ENCODE measurements at regions not wholly inside any gene's neighbourhood (a gene's known extent, or its start where the extent isn't known, plus 50 kb on each side); places are given as distances from the start of the nearest gene placed in this dataset.

DNA sequence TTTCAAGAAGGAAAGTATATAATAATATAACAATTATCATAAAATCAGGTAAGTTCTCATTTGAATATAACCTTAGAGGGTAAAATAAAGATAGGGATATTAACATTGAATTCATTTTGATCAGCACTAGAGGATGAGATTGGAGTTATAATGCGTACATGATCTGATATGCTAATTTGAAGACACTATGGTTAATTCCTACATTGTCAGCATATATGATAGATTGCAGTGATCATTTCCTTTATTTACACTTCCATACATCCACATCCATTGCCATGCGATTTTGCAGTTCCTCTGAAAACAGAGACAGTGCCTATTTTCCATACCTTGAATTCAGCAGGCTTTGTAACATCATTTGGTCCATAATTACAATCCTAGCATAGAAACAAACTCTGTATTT, 519.2 kb downstream of the CCDC85A start:
- H3K4me2 ChIP-seq (ENCODE audit: low read depth, low read length, poor library complexity, severe bottlenecking) = no peak overlapping the region
- H4K20me1 ChIP-seq (ENCODE audit: insufficient read depth, low read depth, low read length) = no peaks in the 10 kb centered on the region
- H3K4me3 ChIP-seq (ENCODE audit: low read length) = no peak overlapping the region
- no peaks in the 10 kb centered on the region for H3K9me2 ChIP-seq (replicated peaks; ENCODE audit: insufficient read depth, low read length)
- DNase-seq = no peak
- no peak overlapping the region for H3K27ac ChIP-seq (ENCODE audit: low read length)
- no peaks in the 10 kb centered on the region for H3K9me3 ChIP-seq (ENCODE audit: low read length)
- no peaks in the 10 kb centered on the region for H3K4me1 ChIP-seq (ENCODE audit: low read length)
- no peaks in the 10 kb centered on the region for H3K36me3 ChIP-seq (ENCODE audit: insufficient read depth, low read length)
- H3K27me3 ChIP-seq (ENCODE audit: low read length) = no peaks in the 10 kb centered on the region
- H2AFZ ChIP-seq (ENCODE audit: low read length) = no peak overlapping the region
- no peak overlapping the region for H3K9ac ChIP-seq (ENCODE audit: low read length)
- H3K79me2 ChIP-seq (ENCODE audit: low read length) = no peaks in the 10 kb centered on the region

GRCh38 chr2:56705713-56706112, 521.9 kb downstream of the CCDC85A start:
- Histone ChIP-seq H3K4me1 (ENCODE audit: low read length) (no peaks in the 10 kb centered on the region), H3K9ac (ENCODE audit: low read length) (no peak overlapping the region), H3K9me2 (replicated peaks; ENCODE audit: insufficient read depth, low read length) (no peaks in the 10 kb centered on the region), H3K36me3 (ENCODE audit: insufficient read depth, low read length) (no peaks in the 10 kb centered on the region), H3K27ac (ENCODE audit: low read length) (no peak overlapping the region), H3K4me3 (ENCODE audit: low read length) (no peak overlapping the region), H2AFZ (ENCODE audit: low read length) (no peak overlapping the region), H3K9me3 (ENCODE audit: low read length) (no peaks in the 10 kb centered on the region), H3K27me3 (ENCODE audit: low read length) (no peaks in the 10 kb centered on the region), H3K4me2 (ENCODE audit: low read depth, low read length, poor library complexity, severe bottlenecking) (no peak overlapping the region), H4K20me1 (ENCODE audit: insufficient read depth, low read depth, low read length) (no peaks in the 10 kb centered on the region), H3K79me2 (ENCODE audit: low read length) (no peaks in the 10 kb centered on the region)
- no peak for DNase-seq

GRCh38 chr2:56707218-56707617, 523.4 kb downstream of the CCDC85A start:
- Histone ChIP-seq H4K20me1 (ENCODE audit: insufficient read depth, low read depth, low read length) (no peaks in the 10 kb centered on the region), H3K4me3 (ENCODE audit: low read length) (no peak overlapping the region), H3K79me2 (ENCODE audit: low read length) (no peaks in the 10 kb centered on the region), H3K27me3 (ENCODE audit: low read length) (no peaks in the 10 kb centered on the region), H3K36me3 (ENCODE audit: insufficient read depth, low read length) (no peaks in the 10 kb centered on the region), H3K27ac (ENCODE audit: low read length) (no peak overlapping the region), H3K9me3 (ENCODE audit: low read length) (no peaks in the 10 kb centered on the region), H3K4me2 (ENCODE audit: low read depth, low read length, poor library complexity, severe bottlenecking) (no peak overlapping the region), H3K9me2 (replicated peaks; ENCODE audit: insufficient read depth, low read length) (no peaks in the 10 kb centered on the region), H3K4me1 (ENCODE audit: low read length) (no peaks in the 10 kb centered on the region), H2AFZ (ENCODE audit: low read length) (no peak overlapping the region), H3K9ac (ENCODE audit: low read length) (no peak overlapping the region)
- no peak for DNase-seq

DNA sequence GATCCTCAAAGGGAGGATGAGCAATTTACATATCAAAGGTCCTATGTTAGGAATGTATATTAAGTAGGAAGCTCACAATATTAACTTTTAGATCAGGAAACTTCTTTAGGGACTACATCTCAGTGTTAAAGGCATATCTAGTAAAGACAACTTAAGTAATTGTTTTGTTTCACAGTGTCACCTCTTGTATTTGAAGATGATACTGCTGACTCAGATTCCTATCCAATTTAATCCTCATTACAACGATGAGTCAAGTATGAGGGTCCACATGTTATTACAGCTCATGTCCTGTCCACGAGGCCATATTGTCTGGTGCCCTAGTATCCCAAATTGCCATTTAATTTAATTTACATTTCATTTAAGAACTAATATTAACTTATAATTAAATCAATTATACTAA, 523.9 kb downstream of the CCDC85A start:
- H3K4me2 ChIP-seq (ENCODE audit: low read depth, low read length, poor library complexity, severe bottlenecking) = no peak overlapping the region
- no peak overlapping the region for H3K4me3 ChIP-seq (ENCODE audit: low read length)
- no peaks in the 10 kb centered on the region for H4K20me1 ChIP-seq (ENCODE audit: insufficient read depth, low read depth, low read length)
- H3K9me2 ChIP-seq (replicated peaks; ENCODE audit: insufficient read depth, low read length) = no peaks in the 10 kb centered on the region
- H2AFZ ChIP-seq (ENCODE audit: low read length) = no peak overlapping the region
- no peaks in the 10 kb centered on the region for H3K36me3 ChIP-seq (ENCODE audit: insufficient read depth, low read length)
- no peak for DNase-seq
- no peaks in the 10 kb centered on the region for H3K79me2 ChIP-seq (ENCODE audit: low read length)
- H3K9me3 ChIP-seq (ENCODE audit: low read length) = no peaks in the 10 kb centered on the region
- H3K27ac ChIP-seq (ENCODE audit: low read length) = no peak overlapping the region
- H3K4me1 ChIP-seq (ENCODE audit: low read length) = no peaks in the 10 kb centered on the region
- H3K9ac ChIP-seq (ENCODE audit: low read length) = no peak overlapping the region
- H3K27me3 ChIP-seq (ENCODE audit: low read length) = no peaks in the 10 kb centered on the region

- H3K4me2 ChIP-seq (ENCODE audit: low read depth, low read length, poor library complexity, severe bottlenecking) = no peak overlapping the region
- no peaks in the 10 kb centered on the region for H4K20me1 ChIP-seq (ENCODE audit: insufficient read depth, low read depth, low read length)
- no peaks in the 10 kb centered on the region for H3K27me3 ChIP-seq (ENCODE audit: low read length)
- no peaks in the 10 kb centered on the region for H3K9me3 ChIP-seq (ENCODE audit: low read length)
- H3K4me3 ChIP-seq (ENCODE audit: low read length) = no peak overlapping the region
- no peaks in the 10 kb centered on the region for H3K79me2 ChIP-seq (ENCODE audit: low read length)
- no peaks in the 10 kb centered on the region for H3K9me2 ChIP-seq (replicated peaks; ENCODE audit: insufficient read depth, low read length)
- no peak overlapping the region for H2AFZ ChIP-seq (ENCODE audit: low read length)
- H3K4me1 ChIP-seq (ENCODE audit: low read length) = no peaks in the 10 kb centered on the region
- no peak overlapping the region for H3K27ac ChIP-seq (ENCODE audit: low read length)
- no peak for DNase-seq
- H3K36me3 ChIP-seq (ENCODE audit: insufficient read depth, low read length) = no peaks in the 10 kb centered on the region
- no peak overlapping the region for H3K9ac ChIP-seq (ENCODE audit: low read length)
These were observed 525.4 kb downstream of the CCDC85A start for GRCh38 chr2:56709181-56709580.

GRCh38 chr2:56713161-56713676, 529.4 kb downstream of the CCDC85A start:
- no peak for DNase-seq
- Histone ChIP-seq H4K20me1 (ENCODE audit: insufficient read depth, low read depth, low read length) (no peaks in the 10 kb centered on the region), H3K4me3 (ENCODE audit: low read length) (no peak overlapping the region), H3K27me3 (ENCODE audit: low read length) (no peaks in the 10 kb centered on the region), H3K79me2 (ENCODE audit: low read length) (no peaks in the 10 kb centered on the region), H3K4me1 (ENCODE audit: low read length) (no peaks in the 10 kb centered on the region), H3K4me2 (ENCODE audit: low read depth, low read length, poor library complexity, severe bottlenecking) (no peak overlapping the region), H3K9ac (ENCODE audit: low read length) (no peak overlapping the region), H3K9me3 (ENCODE audit: low read length) (no peaks in the 10 kb centered on the region), H2AFZ (ENCODE audit: low read length) (no peak overlapping the region), H3K36me3 (ENCODE audit: insufficient read depth, low read length) (no peaks in the 10 kb centered on the region), H3K27ac (ENCODE audit: low read length) (no peak overlapping the region), H3K9me2 (replicated peaks; ENCODE audit: insufficient read depth, low read length) (no peaks in the 10 kb centered on the region)

DNA sequence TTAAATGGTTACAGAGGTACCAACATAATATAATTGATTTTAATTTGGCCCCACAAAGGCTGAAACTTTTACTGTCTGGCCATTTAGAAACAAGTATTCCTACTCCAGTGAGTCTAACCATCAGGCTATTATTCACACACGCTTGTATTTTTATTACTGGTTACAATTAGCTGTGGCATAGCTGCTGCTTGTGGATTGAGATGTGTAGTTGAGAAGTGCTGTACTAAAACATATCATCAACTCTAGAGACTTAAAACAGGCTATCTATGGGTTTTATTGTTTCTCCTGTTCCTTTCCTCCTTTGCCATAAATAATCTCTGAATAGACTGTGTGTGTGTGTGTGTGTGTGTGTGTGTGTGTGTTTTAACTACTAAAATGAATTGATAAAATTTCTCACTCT, 530.2 kb downstream of the CCDC85A start:
- no peak for DNase-seq
- no peaks in the 10 kb centered on the region for H3K9me3 ChIP-seq (ENCODE audit: low read length)
- H3K27ac ChIP-seq (ENCODE audit: low read length) = no peak overlapping the region
- H3K36me3 ChIP-seq (ENCODE audit: insufficient read depth, low read length) = no peaks in the 10 kb centered on the region
- H3K9ac ChIP-seq (ENCODE audit: low read length) = no peak overlapping the region
- no peaks in the 10 kb centered on the region for H3K79me2 ChIP-seq (ENCODE audit: low read length)
- no peak overlapping the region for H3K4me3 ChIP-seq (ENCODE audit: low read length)
- no peak overlapping the region for H2AFZ ChIP-seq (ENCODE audit: low read length)
- H3K4me1 ChIP-seq (ENCODE audit: low read length) = no peaks in the 10 kb centered on the region
- H3K9me2 ChIP-seq (replicated peaks; ENCODE audit: insufficient read depth, low read length) = no peaks in the 10 kb centered on the region
- no peak overlapping the region for H3K4me2 ChIP-seq (ENCODE audit: low read depth, low read length, poor library complexity, severe bottlenecking)
- no peaks in the 10 kb centered on the region for H3K27me3 ChIP-seq (ENCODE audit: low read length)
- H4K20me1 ChIP-seq (ENCODE audit: insufficient read depth, low read depth, low read length) = no peaks in the 10 kb centered on the region

DNA sequence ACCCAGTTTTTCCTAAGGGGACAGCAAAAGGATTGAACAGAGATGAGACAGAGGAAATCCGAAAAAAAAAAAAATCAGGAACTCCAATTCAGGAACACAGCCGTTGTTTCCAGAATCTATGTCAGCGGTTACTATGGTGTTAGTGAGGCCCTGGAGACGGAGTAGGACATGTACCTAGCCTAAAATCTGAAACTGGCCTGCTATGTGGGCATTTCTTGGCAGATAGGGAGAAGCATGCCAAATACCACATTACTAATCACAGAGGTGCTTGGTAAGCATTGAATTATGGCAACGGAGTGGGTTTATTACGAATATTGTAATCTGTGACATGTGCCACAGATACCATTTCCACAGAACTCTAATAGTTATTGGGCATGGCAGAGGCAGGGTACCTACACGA, 530.6 kb downstream of the CCDC85A start:
- Histone ChIP-seq H2AFZ (ENCODE audit: low read length) (no peak overlapping the region), H3K36me3 (ENCODE audit: insufficient read depth, low read length) (no peaks in the 10 kb centered on the region), H3K4me2 (ENCODE audit: low read depth, low read length, poor library complexity, severe bottlenecking) (no peak overlapping the region), H3K79me2 (ENCODE audit: low read length) (no peaks in the 10 kb centered on the region), H4K20me1 (ENCODE audit: insufficient read depth, low read depth, low read length) (no peaks in the 10 kb centered on the region), H3K9ac (ENCODE audit: low read length) (no peak overlapping the region), H3K4me3 (ENCODE audit: low read length) (no peak overlapping the region), H3K9me3 (ENCODE audit: low read length) (no peaks in the 10 kb centered on the region), H3K9me2 (replicated peaks; ENCODE audit: insufficient read depth, low read length) (no peaks in the 10 kb centered on the region), H3K27ac (ENCODE audit: low read length) (no peak overlapping the region), H3K4me1 (ENCODE audit: low read length) (no peaks in the 10 kb centered on the region), H3K27me3 (ENCODE audit: low read length) (no peaks in the 10 kb centered on the region)
- DNase-seq = no peak

- no peak for DNase-seq
- Histone ChIP-seq H3K4me2 (ENCODE audit: low read depth, low read length, poor library complexity, severe bottlenecking) (no peak overlapping the region), H3K4me3 (ENCODE audit: low read length) (no peak overlapping the region), H3K27me3 (ENCODE audit: low read length) (no peaks in the 10 kb centered on the region), H4K20me1 (ENCODE audit: insufficient read depth, low read depth, low read length) (no peaks in the 10 kb centered on the region), H3K9me3 (ENCODE audit: low read length) (no peaks in the 10 kb centered on the region), H3K9ac (ENCODE audit: low read length) (no peak overlapping the region), H3K4me1 (ENCODE audit: low read length) (no peaks in the 10 kb centered on the region), H3K9me2 (replicated peaks; ENCODE audit: insufficient read depth, low read length) (no peaks in the 10 kb centered on the region), H3K36me3 (ENCODE audit: insufficient read depth, low read length) (no peaks in the 10 kb centered on the region), H2AFZ (ENCODE audit: low read length) (no peak overlapping the region), H3K27ac (ENCODE audit: low read length) (no peak overlapping the region), H3K79me2 (ENCODE audit: low read length) (no peaks in the 10 kb centered on the region)
These were observed 531.9 kb downstream of the CCDC85A start for GRCh38 chr2:56715683-56716082.

All from Karpas-422 (cell line).